Panc1 (cell line): ENCODE measurements at regions not wholly inside any gene's neighbourhood (a gene's known extent, or its start where the extent isn't known, plus 50 kb on each side); places are given as distances from the start of the nearest gene placed in this dataset.

Experiments used
- ATAC-seq: fragments of 200-7000 bp; cut with Tn5 transposase; 2 replicates; pipeline ENCODE4 v1.9.1; 2020; ENCODE audit warnings: mild to moderate bottlenecking, moderate library complexity
- BruUV-seq: library from RNA; stranded (reverse); fragments of 400-500 nt; replicated peaks from 2 replicates; lab custom pipeline; 2021; lab: Mats Ljungman, UMichigan
- CTCF ChIA-PET: fragments of 300-600 bp; sonication (Branson Sonifier 250); formaldehyde crosslinking; loops from one replicate; lab custom pipeline; 2022; ENCODE audit warnings: antibody characterized with exemption; lab: Charles Lee
- POLR2A ChIA-PET: fragments of 300-600 bp; sonication (Branson Sonifier 250); formaldehyde crosslinking; loops from one replicate; lab custom pipeline; 2022; ENCODE audit warnings: antibody characterized with exemption; lab: Charles Lee
- DNase-seq: peaks from one replicate; pipeline ENCODE4 v3.0.0-alpha.2; 2010; ENCODE audit warnings: low read depth, low spot score
- H3K27ac ChIP-seq: 2 replicates; pipeline ENCODE4 v1.5.1; 2011; ENCODE audit warnings: mild to moderate bottlenecking, low read length, inconsistent platforms
- H3K27me3 ChIP-seq: fragments of 200-500 bp; sonication (Bioruptor generic); 2 replicates; pipeline ENCODE4 v1.6.0; 2014; ENCODE audit warnings: low read length, inconsistent platforms; ENCODE audit not compliant: control insufficient read depth, insufficient read depth
- H3K36me3 ChIP-seq: fragments of 200-500 bp; sonication (Bioruptor generic); 2 replicates; pipeline ENCODE4 v1.5.1; 2014; ENCODE audit warnings: inconsistent platforms, mild to moderate bottlenecking, low read length, moderate library complexity; ENCODE audit not compliant: control insufficient read depth, insufficient read depth
- H3K4me1 ChIP-seq: 2 replicates; pipeline ENCODE4 v1.5.1; 2011; ENCODE audit warnings: inconsistent platforms, mild to moderate bottlenecking, low read length, moderate library complexity; ENCODE audit not compliant: control insufficient read depth, insufficient read depth
- H3K4me3 ChIP-seq, 2 experiments: 2 replicates each; pipeline ENCODE4 v1.5.1; 2011 to 2012; ENCODE audit warnings: low read depth in 2 of 2, low read length in 2 of 2, mild to moderate bottlenecking in 2 of 2, inconsistent platforms in 1 of 2, moderate library complexity in 1 of 2
- H3K9me3 ChIP-seq: fragments of 200-500 bp; sonication (Bioruptor generic); 2 replicates; pipeline ENCODE4 v1.5.1; 2014; ENCODE audit warnings: low read depth, mild to moderate bottlenecking, inconsistent platforms, low read length, moderate library complexity; ENCODE audit not compliant: control insufficient read depth, insufficient read depth
- CTCF ChIP-seq: fragments of 450-650 bp; IDR thresholded peaks from 2 replicates; pipeline ENCODE4 v1.5.1; 2017; ENCODE audit warnings: mild to moderate bottlenecking
- POLR2AphosphoS5 ChIP-seq: IDR thresholded peaks from 2 replicates; pipeline ENCODE4 v1.6.1; 2012; ENCODE audit warnings: mild to moderate bottlenecking, low read depth, low read length, moderate library complexity
- REST ChIP-seq, 2 experiments: IDR thresholded peaks; 2 replicates each; pipeline ENCODE4 v1.6.1; 2011 to 2012; ENCODE audit warnings: low read depth in 2 of 2, control low read depth in 1 of 2, low read length in 1 of 2, mild to moderate bottlenecking in 1 of 2, moderate library complexity in 1 of 2; ENCODE audit not compliant: insufficient read depth in 1 of 2
- SIN3A ChIP-seq: IDR thresholded peaks from 2 replicates; pipeline ENCODE4 v1.6.1; 2012; ENCODE audit warnings: low read depth, mild to moderate bottlenecking, low read length, moderate library complexity, borderline replicate concordance; ENCODE audit not compliant: insufficient read depth
- TCF7L2 ChIP-seq: IDR thresholded peaks from 2 replicates; pipeline ENCODE4 v1.6.1; 2011; ENCODE audit warnings: mild to moderate bottlenecking, low read depth, low read length, inconsistent platforms
- in situ Hi-C: cut with HindIII; loops from 2 replicates; pipeline ENCODE4 v1.10.0; 2016; ENCODE audit warnings: low sequenced_read_pairs, low pct_unique_long_range_greater_than_20kb
- intact Hi-C: fragments of 100-400 bp; cut with micrococcal nuclease; formaldehyde crosslinking; loops from one replicate; pipeline ENCODE4 v1.10.0; 2022; ENCODE audit not compliant: unreplicated experiment

GRCh38 chr5:174996941-174997340, 272.6 kb downstream of the MSX2 start:
- intact Hi-C loops = no loop called here
- no peaks in the 10 kb centered on the region for H3K36me3 ChIP-seq
- DNase-seq (no peak), ATAC-seq (no peak)
- H3K27me3 ChIP-seq = peaks cover under 1% of the 10 kb centered on the region; the same call in 1 of the 2 replicates
- no TSS peak for BruUV-seq
- CTCF ChIA-PET = no interaction called here
- no peaks in the 10 kb centered on the region for H3K4me1 ChIP-seq
- H3K9me3 ChIP-seq = no peaks in the 10 kb centered on the region; the same call in 1 of the 2 replicates
- no peak for TF ChIP-seq REST (IDR thresholded peaks at IDR 0.05; ENCODE audit: insufficient read depth in 1 of 2, low read depth in 2 of 2, low read length in 1 of 2)
- TF ChIP-seq POLR2AphosphoS5 = no peak
- TF ChIP-seq SIN3A = no peak
- TF ChIP-seq TCF7L2 = no peak
- no peak for TF ChIP-seq CTCF
- POLR2A ChIA-PET = no interaction called here
- H3K4me3 ChIP-seq = no peak overlapping the region
- H3K27ac ChIP-seq = no peak overlapping the region
- in situ Hi-C loops = no loop called here

GRCh38 chr5:174995827-174996226, 271.4 kb downstream of the MSX2 start:
- intact Hi-C loops (no loop called here), in situ Hi-C loops (no loop called here)
- Histone ChIP-seq H3K27ac (no peak overlapping the region), H3K4me1 (no peaks in the 10 kb centered on the region), H3K27me3 (peaks cover 4% of the 10 kb centered on the region; the same call in 1 of the 2 replicates), H3K9me3 (no peaks in the 10 kb centered on the region; the same call in 1 of the 2 replicates), H3K36me3 (no peaks in the 10 kb centered on the region), H3K4me3 (no peak overlapping the region)
- no peak for TF ChIP-seq REST (IDR thresholded peaks at IDR 0.05; ENCODE audit: insufficient read depth in 1 of 2, low read depth in 2 of 2, low read length in 1 of 2)
- no peak for TF ChIP-seq TCF7L2
- no peak for TF ChIP-seq SIN3A
- no peak for TF ChIP-seq POLR2AphosphoS5
- TF ChIP-seq CTCF = no peak
- BruUV-seq = no TSS peak
- ChIA-PET POLR2A (no interaction called here), CTCF (no interaction called here)
- ATAC-seq = no peak
- no peak for DNase-seq
